Panc1 (cell line): ENCODE measurements at regions not wholly inside any gene's neighbourhood (a gene's known extent, or its start where the extent isn't known, plus 50 kb on each side); places are given as distances from the start of the nearest gene placed in this dataset.

Experiments used
- ATAC-seq: fragments of 200-7000 bp; cut with Tn5 transposase; 2 replicates; pipeline ENCODE4 v1.9.1; 2020; ENCODE audit warnings: mild to moderate bottlenecking, moderate library complexity
- BruUV-seq: library from RNA; stranded (reverse); fragments of 400-500 nt; replicated peaks from 2 replicates; lab custom pipeline; 2021; lab: Mats Ljungman, UMichigan
- CTCF ChIA-PET: fragments of 300-600 bp; sonication (Branson Sonifier 250); formaldehyde crosslinking; loops from one replicate; lab custom pipeline; 2022; ENCODE audit warnings: antibody characterized with exemption; lab: Charles Lee
- POLR2A ChIA-PET: fragments of 300-600 bp; sonication (Branson Sonifier 250); formaldehyde crosslinking; loops from one replicate; lab custom pipeline; 2022; ENCODE audit warnings: antibody characterized with exemption; lab: Charles Lee
- DNase-seq: peaks from one replicate; pipeline ENCODE4 v3.0.0-alpha.2; 2010; ENCODE audit warnings: low read depth, low spot score
- H3K27ac ChIP-seq: 2 replicates; pipeline ENCODE4 v1.5.1; 2011; ENCODE audit warnings: mild to moderate bottlenecking, low read length, inconsistent platforms
- H3K27me3 ChIP-seq: fragments of 200-500 bp; sonication (Bioruptor generic); 2 replicates; pipeline ENCODE4 v1.6.0; 2014; ENCODE audit warnings: low read length, inconsistent platforms; ENCODE audit not compliant: control insufficient read depth, insufficient read depth
- H3K36me3 ChIP-seq: fragments of 200-500 bp; sonication (Bioruptor generic); 2 replicates; pipeline ENCODE4 v1.5.1; 2014; ENCODE audit warnings: inconsistent platforms, mild to moderate bottlenecking, low read length, moderate library complexity; ENCODE audit not compliant: control insufficient read depth, insufficient read depth
- H3K4me1 ChIP-seq: 2 replicates; pipeline ENCODE4 v1.5.1; 2011; ENCODE audit warnings: inconsistent platforms, mild to moderate bottlenecking, low read length, moderate library complexity; ENCODE audit not compliant: control insufficient read depth, insufficient read depth
- H3K4me3 ChIP-seq, 2 experiments: 2 replicates each; pipeline ENCODE4 v1.5.1; 2011 to 2012; ENCODE audit warnings: low read depth in 2 of 2, low read length in 2 of 2, mild to moderate bottlenecking in 2 of 2, inconsistent platforms in 1 of 2, moderate library complexity in 1 of 2
- H3K9me3 ChIP-seq: fragments of 200-500 bp; sonication (Bioruptor generic); 2 replicates; pipeline ENCODE4 v1.5.1; 2014; ENCODE audit warnings: low read depth, mild to moderate bottlenecking, inconsistent platforms, low read length, moderate library complexity; ENCODE audit not compliant: control insufficient read depth, insufficient read depth
- CTCF ChIP-seq: fragments of 450-650 bp; IDR thresholded peaks from 2 replicates; pipeline ENCODE4 v1.5.1; 2017; ENCODE audit warnings: mild to moderate bottlenecking
- POLR2AphosphoS5 ChIP-seq: IDR thresholded peaks from 2 replicates; pipeline ENCODE4 v1.6.1; 2012; ENCODE audit warnings: mild to moderate bottlenecking, low read depth, low read length, moderate library complexity
- REST ChIP-seq, 2 experiments: IDR thresholded peaks; 2 replicates each; pipeline ENCODE4 v1.6.1; 2011 to 2012; ENCODE audit warnings: low read depth in 2 of 2, control low read depth in 1 of 2, low read length in 1 of 2, mild to moderate bottlenecking in 1 of 2, moderate library complexity in 1 of 2; ENCODE audit not compliant: insufficient read depth in 1 of 2
- SIN3A ChIP-seq: IDR thresholded peaks from 2 replicates; pipeline ENCODE4 v1.6.1; 2012; ENCODE audit warnings: low read depth, mild to moderate bottlenecking, low read length, moderate library complexity, borderline replicate concordance; ENCODE audit not compliant: insufficient read depth
- TCF7L2 ChIP-seq: IDR thresholded peaks from 2 replicates; pipeline ENCODE4 v1.6.1; 2011; ENCODE audit warnings: mild to moderate bottlenecking, low read depth, low read length, inconsistent platforms
- in situ Hi-C: cut with HindIII; loops from 2 replicates; pipeline ENCODE4 v1.10.0; 2016; ENCODE audit warnings: low sequenced_read_pairs, low pct_unique_long_range_greater_than_20kb
- intact Hi-C: fragments of 100-400 bp; cut with micrococcal nuclease; formaldehyde crosslinking; loops from one replicate; pipeline ENCODE4 v1.10.0; 2022; ENCODE audit not compliant: unreplicated experiment

GRCh38 chr6:165186041-165186440 lies 123.4 kb downstream of the C6orf118 start:
- ATAC-seq (no peak), DNase-seq (no peak)
- Histone ChIP-seq H3K36me3 (no peaks in the 10 kb centered on the region), H3K27me3 (no peaks in the 10 kb centered on the region), H3K4me3 (no peak overlapping the region), H3K27ac (no peak overlapping the region), H3K9me3 (no peaks in the 10 kb centered on the region), H3K4me1 (no peaks in the 10 kb centered on the region)
- ChIA-PET POLR2A (no interaction called here), CTCF (no interaction called here)
- intact Hi-C loops (no loop called here), in situ Hi-C loops (no loop called here)
- no peak for TF ChIP-seq SIN3A
- TF ChIP-seq CTCF = no peak
- TF ChIP-seq TCF7L2 = no peak
- no peak for TF ChIP-seq REST (IDR thresholded peaks at IDR 0.05; ENCODE audit: insufficient read depth in 1 of 2, low read depth in 2 of 2, low read length in 1 of 2)
- no peak for TF ChIP-seq POLR2AphosphoS5
- BruUV-seq = no TSS peak

- no peak for TF ChIP-seq REST (IDR thresholded peaks at IDR 0.05; ENCODE audit: insufficient read depth in 1 of 2, low read depth in 2 of 2, low read length in 1 of 2)
- no peak for TF ChIP-seq POLR2AphosphoS5
- TF ChIP-seq CTCF = no peak
- no peak for TF ChIP-seq SIN3A
- TF ChIP-seq TCF7L2 = no peak
- BruUV-seq = no TSS peak
- ATAC-seq (no peak), DNase-seq (no peak)
- ChIA-PET POLR2A (no interaction called here), CTCF (no interaction called here)
- no peaks in the 10 kb centered on the region for H3K36me3 ChIP-seq
- no peak overlapping the region for H3K4me3 ChIP-seq
- no peaks in the 10 kb centered on the region for H3K4me1 ChIP-seq
- H3K9me3 ChIP-seq = no peaks in the 10 kb centered on the region
- H3K27ac ChIP-seq = no peak overlapping the region
- in situ Hi-C loops = no loop called here
- H3K27me3 ChIP-seq = no peaks in the 10 kb centered on the region
- intact Hi-C loops = no loop called here
These were observed 125.0 kb downstream of the C6orf118 start for GRCh38 chr6:165184192-165184979.
